T-helper 17 cell (primary cell): ENCODE measurements at regions not wholly inside any gene's neighbourhood (a gene's known extent, or its start where the extent isn't known, plus 50 kb on each side); places are given as distances from the start of the nearest gene placed in this dataset.

Experiments
- ATAC-seq: fragments of 150-1000 bp; cut with Tn5 transposase; 2 replicates; pipeline ENCODE4 v1.10.0; 2021; ENCODE audit warnings: mild to moderate bottlenecking, moderate library complexity
- DNase-seq, 3 donors: peaks; one replicate each; pipeline versions ENCODE4 v3.0.0 to v3.0.0-alpha.2; 2020 to 2021
- H3K9me3 ChIP-seq: one replicate; pipeline ENCODE4 v1.7.0; 2013; ENCODE audit warnings: low read length, mild to moderate bottlenecking; ENCODE audit not compliant: control insufficient read depth, poor library complexity, severe bottlenecking
- H3K27ac Mint-ChIP-seq: one replicate; pipeline ENCODE4 v1.8.0; 2022; ENCODE audit warnings: mild to moderate bottlenecking, moderate library complexity, mixed read lengths
- H3K27me3 Mint-ChIP-seq: one replicate; pipeline ENCODE4 v1.8.0; 2022; ENCODE audit warnings: mixed read lengths
- H3K36me3 Mint-ChIP-seq: one replicate; pipeline ENCODE4 v1.8.0; 2022; ENCODE audit warnings: low read depth, mixed read lengths
- H3K4me1 Mint-ChIP-seq: one replicate; pipeline ENCODE4 v1.8.0; 2022; ENCODE audit warnings: mild to moderate bottlenecking, mixed read lengths
- H3K4me3 Mint-ChIP-seq: one replicate; pipeline ENCODE4 v1.8.0; 2022; ENCODE audit warnings: mild to moderate bottlenecking, moderate library complexity, mixed read lengths

- ATAC-seq: no peak
- Mint-ChIP-seq H3K36me3 (no peaks in the 10 kb centered on the region), H3K27me3 (no peaks in the 10 kb centered on the region), H3K4me3 (no peak overlapping the region), H3K4me1 (no peaks in the 10 kb centered on the region), H3K27ac (no peak overlapping the region)
- no peaks in the 10 kb centered on the region for H3K9me3 ChIP-seq
- no peak for DNase-seq
Observed at GRCh38 chr12:63305901-63306875, 155.2 kb upstream of the AVPR1A start.

DNA sequence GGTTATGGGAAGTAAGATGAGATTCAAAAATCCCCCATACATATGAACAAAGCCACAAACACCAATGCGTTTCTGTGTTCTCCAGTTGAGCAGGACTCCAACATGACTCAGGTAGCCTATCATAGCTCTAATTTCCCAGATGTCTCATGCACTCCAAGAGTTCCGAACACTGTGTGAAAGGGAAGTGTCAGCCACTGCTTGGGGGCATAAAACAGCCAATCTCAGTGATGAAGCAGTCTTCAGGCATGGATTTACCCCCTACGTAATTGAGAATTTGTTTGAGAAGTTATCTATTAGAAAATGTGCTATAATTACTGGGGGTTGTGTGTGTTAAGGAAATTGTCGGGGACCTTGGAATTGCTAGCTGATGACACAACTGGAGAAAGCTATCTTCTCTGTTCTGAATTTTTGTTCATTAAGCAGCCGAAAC is 153.9 kb upstream of the AVPR1A start:
- H3K4me1 Mint-ChIP-seq: no peaks in the 10 kb centered on the region
- no peak for DNase-seq
- H3K27ac Mint-ChIP-seq: no peak overlapping the region
- no peaks in the 10 kb centered on the region for H3K36me3 Mint-ChIP-seq
- H3K27me3 Mint-ChIP-seq: no peaks in the 10 kb centered on the region
- no peak overlapping the region for H3K4me3 Mint-ChIP-seq
- no peaks in the 10 kb centered on the region for H3K9me3 ChIP-seq
- no peak for ATAC-seq

GRCh38 chr12:63302941-63303536 is 152.0 kb upstream of the AVPR1A start:
- DNase-seq (no peak), ATAC-seq (no peak)

GRCh38 chr12:63302269-63302940 is 151.4 kb upstream of the AVPR1A start:
- Mint-ChIP-seq H3K4me1 (no peaks in the 10 kb centered on the region), H3K27me3 (no peaks in the 10 kb centered on the region), H3K36me3 (no peaks in the 10 kb centered on the region), H3K27ac (no peak overlapping the region), H3K4me3 (no peak overlapping the region)
- DNase-seq: no peak
- no peaks in the 10 kb centered on the region for H3K9me3 ChIP-seq
- no peak for ATAC-seq

More at GRCh38 chr12:63302941-63303536, 152.0 kb upstream of the AVPR1A start:
- no peaks in the 10 kb centered on the region for H3K27me3 Mint-ChIP-seq
- no peak overlapping the region for H3K27ac Mint-ChIP-seq
- no peaks in the 10 kb centered on the region for H3K4me1 Mint-ChIP-seq
- no peaks in the 10 kb centered on the region for H3K9me3 ChIP-seq
- no peaks in the 10 kb centered on the region for H3K36me3 Mint-ChIP-seq
- no peak overlapping the region for H3K4me3 Mint-ChIP-seq

GRCh38 chr12:63301311-63301710 is 150.3 kb upstream of the AVPR1A start:
- Mint-ChIP-seq H3K27me3 (no peaks in the 10 kb centered on the region), H3K36me3 (no peaks in the 10 kb centered on the region), H3K27ac (no peak overlapping the region), H3K4me3 (no peak overlapping the region), H3K4me1 (no peaks in the 10 kb centered on the region)
- no peaks in the 10 kb centered on the region for H3K9me3 ChIP-seq
- DNase-seq (no peak), ATAC-seq (no peak)

DNA sequence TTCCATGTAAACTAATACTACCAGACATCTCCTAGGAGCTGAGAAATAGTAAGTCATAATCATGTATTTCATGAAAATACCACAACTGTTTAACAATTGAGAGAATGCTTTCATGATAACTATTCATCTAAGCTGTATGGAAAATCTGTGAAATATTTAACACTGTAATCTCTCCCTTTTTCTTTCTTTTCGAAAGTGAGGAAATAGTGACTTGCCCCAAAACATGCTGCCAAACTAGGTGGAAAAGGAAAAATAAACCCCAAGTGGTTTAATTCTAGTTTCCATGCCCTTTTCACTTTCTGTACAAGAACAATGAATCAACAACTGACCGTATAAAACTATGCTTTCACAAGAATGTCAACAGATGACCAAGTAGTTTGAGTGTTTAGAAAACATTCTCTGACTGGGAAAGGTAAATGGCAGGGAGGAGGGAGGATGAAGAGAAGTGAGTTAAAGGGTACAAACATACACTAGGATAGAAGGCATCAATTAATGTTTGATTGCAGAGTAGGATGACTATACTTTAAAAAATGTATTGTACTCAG is 147.5 kb upstream of the AVPR1A start:
- no peaks in the 10 kb centered on the region for H3K36me3 Mint-ChIP-seq
- no peak overlapping the region for H3K27ac Mint-ChIP-seq
- DNase-seq: no peak
- H3K9me3 ChIP-seq: no peaks in the 10 kb centered on the region
- ATAC-seq: no peak
- no peak overlapping the region for H3K4me3 Mint-ChIP-seq
- no peaks in the 10 kb centered on the region for H3K27me3 Mint-ChIP-seq
- H3K4me1 Mint-ChIP-seq: no peaks in the 10 kb centered on the region

GRCh38 chr12:63294327-63294632 is 143.3 kb upstream of the AVPR1A start:
- H3K36me3 Mint-ChIP-seq: no peaks in the 10 kb centered on the region
- H3K27me3 Mint-ChIP-seq: no peaks in the 10 kb centered on the region
- H3K9me3 ChIP-seq: no peaks in the 10 kb centered on the region
- H3K4me3 Mint-ChIP-seq: no peak overlapping the region
- H3K4me1 Mint-ChIP-seq: no peaks in the 10 kb centered on the region
- H3K27ac Mint-ChIP-seq: no peak overlapping the region
- ATAC-seq (no peak), DNase-seq (no peak)

- DNase-seq: no peak
Observed at GRCh38 chr12:63292471-63293221, 141.6 kb upstream of the AVPR1A start.

GRCh38 chr12:63276537-63277365 is 125.8 kb upstream of the AVPR1A start:
- DNase-seq (no peak), ATAC-seq (no peak)
- no peaks in the 10 kb centered on the region for H3K4me1 Mint-ChIP-seq
- no peaks in the 10 kb centered on the region for H3K36me3 Mint-ChIP-seq
- H3K27ac Mint-ChIP-seq: no peak overlapping the region
- no peaks in the 10 kb centered on the region for H3K9me3 ChIP-seq
- no peak overlapping the region for H3K4me3 Mint-ChIP-seq
- H3K27me3 Mint-ChIP-seq: no peaks in the 10 kb centered on the region

More at GRCh38 chr12:63292471-63293221, 141.6 kb upstream of the AVPR1A start:
- Mint-ChIP-seq H3K4me1 (no peaks in the 10 kb centered on the region), H3K27me3 (no peaks in the 10 kb centered on the region), H3K27ac (no peak overlapping the region), H3K36me3 (no peaks in the 10 kb centered on the region), H3K4me3 (no peak overlapping the region)
- H3K9me3 ChIP-seq: no peaks in the 10 kb centered on the region
- no peak for ATAC-seq

- Mint-ChIP-seq H3K27ac (no peak overlapping the region), H3K4me3 (no peak overlapping the region), H3K4me1 (no peaks in the 10 kb centered on the region), H3K36me3 (no peaks in the 10 kb centered on the region), H3K27me3 (no peaks in the 10 kb centered on the region)
- no peak for DNase-seq
- no peak for ATAC-seq
- H3K9me3 ChIP-seq: no peaks in the 10 kb centered on the region
Observed at GRCh38 chr12:63266988-63267387, 116.0 kb upstream of the AVPR1A start.

GRCh38 chr12:63264629-63265028 is 113.6 kb upstream of the AVPR1A start:
- Mint-ChIP-seq H3K27ac (no peak overlapping the region), H3K4me3 (no peak overlapping the region), H3K27me3 (no peaks in the 10 kb centered on the region), H3K36me3 (no peaks in the 10 kb centered on the region), H3K4me1 (no peaks in the 10 kb centered on the region)
- ATAC-seq: no peak
- no peak for DNase-seq
- no peaks in the 10 kb centered on the region for H3K9me3 ChIP-seq

GRCh38 chr12:63250486-63250885 is 99.5 kb upstream of the AVPR1A start:
- ATAC-seq: no peak
- no peaks in the 10 kb centered on the region for H3K36me3 Mint-ChIP-seq
- no peak overlapping the region for H3K4me3 Mint-ChIP-seq
- H3K4me1 Mint-ChIP-seq: no peaks in the 10 kb centered on the region
- no peaks in the 10 kb centered on the region for H3K27me3 Mint-ChIP-seq
- H3K27ac Mint-ChIP-seq: no peak overlapping the region
- no peaks in the 10 kb centered on the region for H3K9me3 ChIP-seq
- no peak for DNase-seq
